ENCODE measurements at regions not wholly inside any gene's neighbourhood (a gene's known extent, or its start where the extent isn't known, plus 50 kb on each side); places are given as distances from the start of the nearest gene placed in this dataset.

DNA sequence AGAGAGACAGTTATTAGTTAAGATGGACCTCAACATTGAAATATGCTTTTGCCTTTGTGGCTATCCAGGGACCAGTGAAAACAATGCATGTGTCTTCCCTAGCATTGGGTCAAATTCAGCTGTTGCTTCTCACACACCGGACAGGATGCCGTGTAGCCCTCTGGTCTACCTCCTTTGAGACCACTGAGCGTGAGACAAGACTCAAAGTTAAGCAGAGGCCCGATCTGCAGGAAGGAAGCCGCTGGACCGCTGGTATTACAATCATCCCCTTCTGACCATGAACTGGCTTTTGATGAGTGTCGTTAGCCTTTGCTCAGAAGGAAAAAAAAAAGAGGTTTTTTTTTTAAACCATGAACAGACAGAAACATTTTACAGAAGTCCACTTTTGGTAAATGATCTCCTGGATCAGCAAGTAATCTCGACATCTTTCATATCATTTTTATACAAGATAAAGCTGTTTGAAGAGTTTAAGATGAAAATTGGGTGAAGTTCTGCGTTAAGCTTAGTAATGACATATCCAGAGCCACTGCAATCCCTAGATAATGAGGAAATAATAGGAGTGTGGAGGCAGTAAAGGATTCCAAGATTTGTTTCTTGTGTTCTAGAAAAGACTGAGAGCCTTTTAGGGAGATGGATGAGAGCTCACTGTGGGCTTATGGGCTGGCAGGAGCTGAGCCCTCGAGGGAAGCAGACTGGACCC lies 622.8 kb downstream of the QKI start:
- no peak for DNase-seq (ENCODE audit: low read depth in 2 of 2)

DNA sequence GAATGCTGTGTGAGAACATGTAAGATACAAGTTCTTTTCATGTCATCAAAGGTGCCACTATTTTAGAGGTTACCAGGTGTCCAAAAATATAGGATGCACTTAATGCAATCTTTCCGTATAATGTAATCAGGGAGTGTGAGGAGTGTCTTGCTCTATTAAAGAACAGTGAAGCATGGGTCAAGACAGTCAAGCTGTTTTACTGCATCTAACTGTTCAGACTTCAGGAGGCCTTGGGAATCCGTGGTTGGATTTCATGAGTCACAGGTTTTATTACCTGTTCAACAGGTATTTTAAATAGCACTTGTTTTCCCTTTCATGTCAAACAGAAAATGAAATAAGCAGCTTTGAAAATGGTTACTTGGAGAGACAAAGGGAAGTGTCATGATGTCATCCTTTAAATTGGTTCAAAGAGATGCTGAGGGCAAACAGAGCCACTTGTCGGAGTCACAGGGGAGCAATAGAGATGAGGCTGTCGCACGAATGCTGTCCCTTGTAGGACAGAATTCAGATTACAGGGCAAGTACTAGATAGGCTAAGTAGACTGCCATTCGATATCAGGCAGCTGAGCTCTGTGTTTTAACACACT lies 621.5 kb downstream of the QKI start:
- DNase-seq (ENCODE audit: low read depth in 2 of 2): no peak

DNA sequence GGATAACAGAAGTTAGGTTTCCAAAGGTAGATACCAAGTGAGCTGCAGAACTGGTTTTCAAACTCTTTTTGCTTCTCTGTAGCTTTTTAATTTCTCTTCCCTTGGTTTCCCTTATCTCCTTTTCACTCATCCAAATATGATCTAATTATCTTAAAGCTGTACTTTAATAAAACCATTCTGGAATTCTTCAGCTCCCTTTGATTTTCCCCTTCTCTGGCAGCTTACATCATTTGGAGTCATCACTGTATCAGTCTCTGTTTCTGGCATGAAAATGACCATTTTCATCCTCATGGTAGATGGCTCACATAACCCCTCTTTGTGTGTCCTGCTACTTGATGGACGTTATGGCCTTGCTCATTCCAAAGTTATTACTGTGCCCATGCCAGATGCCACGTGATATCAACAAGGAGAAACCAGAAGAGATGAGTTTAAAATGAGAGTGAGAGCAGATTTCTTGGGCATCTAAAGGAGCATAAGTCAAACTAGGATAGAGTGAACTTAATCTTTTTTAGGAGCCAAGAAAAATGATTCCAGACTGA lies 620.2 kb downstream of the QKI start:
- DNase-seq (ENCODE audit: low read depth in 2 of 2): no peak

DNA sequence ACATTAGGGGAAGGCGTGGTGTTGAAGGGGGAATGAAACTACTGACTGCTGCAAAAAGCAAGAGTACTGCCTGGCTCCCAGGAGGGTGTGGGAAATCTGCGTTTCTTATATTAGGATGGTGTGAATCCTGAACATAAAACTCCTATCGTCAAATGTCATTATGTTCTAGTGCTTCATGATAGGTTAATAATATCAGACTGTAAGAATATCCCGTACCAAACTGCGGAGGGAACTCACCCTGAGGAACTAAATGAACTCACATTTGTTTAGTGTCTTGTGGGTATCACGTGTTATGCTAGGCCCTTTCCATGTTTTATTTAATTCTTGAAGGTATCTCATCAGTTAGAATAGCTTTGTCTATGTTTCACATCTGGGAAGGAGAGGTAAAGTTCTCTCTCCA lies 610.7 kb downstream of the QKI start:
- DNase-seq (ENCODE audit: low read depth in 2 of 2): no peak

DNA sequence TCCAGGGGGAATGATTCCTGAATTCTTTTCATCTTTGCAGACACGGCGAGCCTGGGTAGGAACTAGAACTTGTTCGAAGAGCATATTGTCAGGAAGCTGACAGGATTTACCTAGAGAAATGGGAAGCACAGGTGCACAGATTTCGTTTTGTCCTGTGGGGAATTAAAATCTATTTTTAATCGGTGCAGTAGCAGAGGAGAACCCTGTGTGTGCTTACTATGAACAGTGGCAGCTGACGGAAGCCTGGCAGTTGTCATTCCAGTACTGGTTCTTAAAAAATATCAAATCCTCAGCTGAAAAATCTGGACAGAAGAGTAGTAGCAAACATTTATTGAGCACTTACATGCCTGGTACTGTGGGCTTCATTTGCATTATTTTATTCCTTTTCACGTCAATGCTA lies 609.0 kb downstream of the QKI start:
- DNase-seq (ENCODE audit: low read depth in 2 of 2): no peak

DNA sequence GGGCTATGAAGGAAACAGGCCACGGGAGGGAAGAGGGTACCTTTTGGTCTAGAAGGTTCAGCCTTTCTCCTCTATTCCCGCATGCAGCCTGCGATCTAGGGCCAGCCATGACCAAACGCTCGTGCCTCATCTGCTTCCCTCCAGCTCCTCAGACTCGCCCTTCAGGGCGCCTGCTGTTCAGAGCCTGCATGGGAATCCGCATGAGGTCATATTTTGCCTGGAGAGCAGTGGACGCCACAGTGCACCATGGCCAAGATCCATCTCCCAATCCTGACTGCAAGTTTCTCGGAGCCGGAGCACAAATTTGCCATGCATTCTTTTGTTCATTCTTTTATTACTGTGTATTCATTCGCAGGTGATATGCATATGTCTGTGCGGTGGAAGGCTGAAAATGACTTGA lies 608.1 kb downstream of the QKI start:
- DNase-seq (ENCODE audit: low read depth in 2 of 2): no peak

DNA sequence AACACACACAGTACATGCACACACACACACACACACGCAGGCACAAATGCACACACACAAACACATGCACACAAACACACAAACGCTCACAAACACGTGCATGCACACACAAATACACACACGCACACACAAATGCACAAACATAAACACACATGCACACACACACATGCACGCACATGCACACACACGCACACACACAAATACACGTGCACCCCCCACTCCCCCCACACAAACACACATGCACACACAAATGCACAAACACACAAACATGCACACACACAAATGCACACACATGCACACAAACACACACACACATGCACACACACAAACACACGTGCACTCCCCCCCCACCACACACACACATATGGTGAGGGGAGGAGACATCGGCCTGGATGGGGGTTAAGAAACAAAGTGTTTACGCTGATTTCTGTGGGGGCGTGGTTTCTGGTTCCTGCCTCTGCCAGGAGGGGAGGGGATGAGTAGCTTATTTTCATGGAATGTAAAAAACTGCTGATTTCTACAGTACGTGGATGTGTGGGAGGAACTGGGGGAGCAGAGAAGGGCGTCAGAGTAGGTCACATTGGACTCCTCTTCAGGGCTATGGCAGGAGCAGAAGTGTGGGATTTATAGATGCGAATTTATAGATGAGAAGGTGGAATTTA lies 607.2 kb downstream of the QKI start:
- DNase-seq (ENCODE audit: low read depth in 2 of 2): no peak

DNA sequence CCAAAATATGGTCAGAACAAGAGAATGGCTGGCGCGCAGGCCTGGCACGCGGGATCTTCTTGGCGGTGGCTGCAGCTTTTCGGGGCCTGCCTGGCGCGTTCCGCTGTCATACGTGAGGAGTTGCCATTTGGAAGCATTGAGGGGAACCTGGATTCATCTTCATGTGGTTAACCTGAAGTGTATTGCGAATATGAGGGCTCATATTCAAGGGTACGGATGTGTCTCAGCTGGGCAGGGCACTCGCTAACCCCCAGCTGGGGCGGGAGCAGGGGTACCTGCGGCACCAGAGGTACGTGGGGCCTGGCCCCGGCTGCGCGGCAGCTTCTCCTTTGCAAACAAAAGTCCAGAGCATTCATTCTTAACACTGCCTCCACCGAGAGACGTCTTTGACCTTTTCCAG lies 605.6 kb downstream of the QKI start:
- DNase-seq (ENCODE audit: low read depth in 2 of 2): no peak

DNA sequence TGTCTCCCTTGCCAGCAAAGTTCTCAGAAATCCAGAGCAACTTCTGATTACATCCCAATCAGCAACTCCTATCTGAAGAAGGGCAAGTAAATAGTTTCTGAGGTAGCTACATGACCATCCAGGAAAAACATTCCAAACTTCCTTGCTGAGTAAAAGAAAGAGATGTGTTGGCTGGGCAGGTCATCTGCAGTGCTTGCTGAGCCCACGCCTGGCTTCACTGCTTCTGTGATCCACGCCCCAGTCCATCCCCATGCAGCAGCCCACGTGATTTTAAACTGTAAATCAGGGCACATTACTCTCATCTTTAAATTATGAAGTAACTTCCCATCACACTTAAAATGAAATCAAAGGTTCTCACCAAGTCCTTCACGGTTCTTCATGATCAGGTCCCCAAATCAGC lies 603.6 kb downstream of the QKI start:
- DNase-seq (ENCODE audit: low read depth in 2 of 2): no peak

DNA sequence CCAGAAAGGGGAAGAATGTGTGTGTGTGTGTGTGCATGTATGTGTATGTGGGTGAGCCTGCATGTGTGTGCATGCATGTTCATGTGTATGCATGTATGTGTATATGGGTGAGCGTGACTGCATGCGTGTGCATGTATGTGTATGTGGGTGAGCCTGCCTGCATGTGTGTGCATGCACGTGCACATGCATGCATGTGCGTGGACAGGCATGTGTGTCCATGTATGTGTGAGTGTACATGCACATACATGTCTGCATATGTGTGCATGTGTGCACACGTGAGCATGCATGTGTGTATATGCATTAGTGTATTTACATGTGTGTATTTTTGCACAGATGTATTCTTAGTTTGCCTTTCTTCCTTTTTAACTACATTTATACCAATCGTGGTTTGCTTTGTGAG lies 601.5 kb downstream of the QKI start:
- DNase-seq (ENCODE audit: low read depth in 2 of 2): no peak

DNA sequence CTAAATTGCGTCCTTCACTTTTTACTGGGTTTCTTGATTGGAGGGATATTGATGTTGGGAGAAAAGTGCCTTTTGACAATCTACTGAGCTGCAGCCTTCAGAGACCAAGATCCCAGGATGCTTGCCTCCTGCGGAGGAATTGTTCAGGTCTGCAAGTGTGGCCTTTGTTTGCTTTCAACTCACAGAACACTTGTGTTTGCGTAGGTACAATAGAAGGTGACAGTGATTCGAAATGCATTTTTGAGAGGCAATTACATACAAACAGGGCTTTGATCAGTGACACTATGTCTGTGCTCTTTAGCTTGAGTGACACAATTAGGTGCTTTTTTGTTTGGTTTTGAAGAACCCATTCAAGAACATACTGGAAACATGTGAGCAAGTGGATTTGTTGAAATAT lies 600.6 kb downstream of the QKI start:
- no peak for DNase-seq (ENCODE audit: low read depth in 2 of 2)

DNA sequence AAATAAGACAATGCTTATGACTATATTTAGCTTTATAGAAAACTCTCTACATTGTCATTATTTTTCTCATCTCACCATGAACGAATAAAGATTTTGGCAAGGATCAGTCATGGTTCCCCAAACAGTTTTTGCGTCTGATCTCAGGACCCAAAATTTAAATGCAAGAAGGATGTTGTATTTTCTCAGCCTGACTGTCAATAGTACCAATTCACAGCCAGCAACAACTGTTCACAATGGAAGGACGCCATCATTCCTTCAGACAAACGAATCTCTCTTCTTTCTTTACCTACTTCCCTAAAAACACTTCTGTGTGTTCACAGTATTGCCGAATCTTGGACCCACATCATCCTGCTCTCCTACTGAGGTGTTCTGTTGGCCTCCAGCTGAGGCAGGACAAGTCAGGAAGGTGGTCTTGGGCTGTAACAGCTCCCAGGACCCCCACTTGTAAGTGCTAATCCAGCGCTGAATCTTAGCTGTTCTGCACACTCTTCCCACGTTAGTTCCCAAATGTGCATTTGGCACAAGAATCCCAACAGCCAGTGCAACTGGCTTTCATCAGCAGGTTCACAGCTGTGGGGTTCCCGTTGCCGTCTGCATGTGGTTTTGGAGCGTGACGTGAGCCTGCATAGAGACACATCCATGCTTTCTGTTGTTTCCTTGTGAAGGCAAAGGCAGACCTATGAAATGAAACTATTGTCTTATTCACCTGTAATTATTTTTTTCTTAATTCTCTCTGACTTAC lies 600.0 kb downstream of the QKI start:
- no peak for DNase-seq (ENCODE audit: low read depth in 2 of 2)

DNA sequence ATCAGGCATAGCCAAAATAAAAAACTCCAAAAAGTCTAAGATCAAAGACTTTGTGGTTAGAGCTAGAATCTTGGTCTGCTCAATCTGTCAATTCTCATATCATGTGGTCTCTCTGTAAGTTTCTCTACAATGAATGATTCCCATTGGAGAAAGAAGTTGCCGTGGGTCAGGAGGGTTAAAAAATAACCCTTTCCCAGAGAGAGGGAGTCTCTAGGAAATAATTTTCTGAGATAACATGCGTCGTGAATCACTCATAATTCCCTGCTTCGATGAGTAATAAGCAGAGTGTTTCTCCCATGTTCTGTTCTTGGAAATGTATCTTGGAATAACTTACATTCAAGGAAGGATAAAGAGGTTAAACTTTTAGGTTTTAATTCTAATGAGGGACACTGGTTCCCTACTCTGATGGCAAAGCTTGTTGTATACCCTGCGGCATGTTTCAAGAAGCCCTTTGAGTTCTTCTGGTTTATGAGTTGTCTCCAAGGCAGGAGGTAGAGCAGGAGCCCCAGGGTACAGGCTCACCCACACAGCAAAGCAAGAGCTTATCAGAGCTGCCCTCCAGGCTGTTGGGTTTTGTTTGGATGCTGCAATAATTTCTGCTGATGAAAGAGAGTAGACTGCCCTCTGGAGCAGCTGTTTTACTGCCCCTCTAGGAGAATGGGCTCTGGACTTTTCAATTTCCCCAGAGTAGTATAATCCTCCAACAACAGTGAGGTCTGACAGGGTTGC lies 599.1 kb downstream of the QKI start:
- no peak for DNase-seq (ENCODE audit: low read depth in 2 of 2)

DNA sequence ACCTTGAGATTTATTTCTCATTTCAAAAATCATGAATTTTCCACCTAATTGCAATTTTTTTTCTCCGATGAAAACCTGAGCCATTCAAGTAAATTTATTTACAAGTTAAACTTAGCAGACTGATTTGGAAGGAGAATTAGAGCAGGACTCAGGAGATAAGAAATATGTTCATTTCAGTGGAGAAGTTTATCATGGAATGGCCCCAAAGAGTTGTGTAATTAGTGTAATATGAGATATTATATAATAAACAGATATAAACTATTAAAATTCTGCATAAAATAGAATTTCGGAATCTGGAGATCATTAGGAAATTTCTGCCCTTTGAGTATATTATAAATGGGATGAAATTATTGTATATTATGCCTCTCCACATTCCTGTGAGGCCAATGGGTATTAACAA lies 596.8 kb downstream of the QKI start:
- DNase-seq (ENCODE audit: low read depth in 2 of 2): no peak

DNA sequence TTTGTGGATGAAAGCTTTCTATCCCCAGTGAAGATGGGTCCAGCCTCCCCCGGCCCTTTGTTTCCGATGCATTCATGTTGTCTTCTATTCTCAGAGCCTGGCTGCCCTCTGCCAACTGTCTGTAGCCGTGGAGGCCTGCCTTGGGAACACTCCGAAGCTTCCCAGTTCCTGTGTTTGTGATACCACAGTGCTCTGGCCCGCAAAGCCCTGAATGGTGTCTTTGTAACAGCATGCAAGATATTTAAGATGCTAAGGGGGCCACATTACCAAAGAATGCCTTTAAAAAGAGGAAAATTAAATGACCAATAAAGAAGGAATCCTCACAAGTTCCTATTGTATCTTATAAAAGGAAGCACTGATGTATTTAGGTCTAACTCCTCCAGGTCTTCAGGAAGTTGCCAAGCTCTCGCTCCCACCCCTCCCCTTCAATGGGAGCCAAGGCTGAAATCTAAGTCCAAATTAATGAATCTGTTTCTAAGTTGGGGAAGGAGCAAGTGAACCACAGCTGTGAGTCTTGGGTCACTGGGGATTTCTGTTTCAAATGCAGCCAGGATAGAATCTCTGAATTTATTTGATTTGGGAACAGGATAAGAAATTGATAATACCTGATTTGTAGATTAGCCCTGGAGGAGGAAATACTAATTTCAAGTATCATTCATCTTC lies 596.1 kb downstream of the QKI start:
- no peak for DNase-seq (ENCODE audit: low read depth in 2 of 2)

DNA sequence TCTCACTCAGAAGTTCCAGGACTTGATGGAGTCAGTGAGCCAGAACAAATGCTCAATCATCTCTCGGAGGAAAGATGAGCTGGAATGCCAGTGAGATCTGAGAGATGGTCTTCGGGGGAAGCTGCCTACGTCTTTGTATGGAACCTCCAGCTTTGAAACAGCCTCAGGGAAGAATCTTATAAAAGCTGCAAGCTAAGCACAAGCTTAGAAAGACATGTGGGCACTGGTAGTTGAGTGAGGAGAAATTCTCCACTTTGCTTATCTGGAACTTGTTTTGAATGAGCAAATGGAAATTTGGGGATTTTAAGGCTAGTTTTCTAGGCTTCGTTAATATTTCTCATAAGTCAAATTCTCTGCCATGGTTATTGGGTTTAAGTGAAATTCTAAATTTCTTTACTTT lies 594.4 kb downstream of the QKI start:
- DNase-seq (ENCODE audit: low read depth in 2 of 2): no peak

DNA sequence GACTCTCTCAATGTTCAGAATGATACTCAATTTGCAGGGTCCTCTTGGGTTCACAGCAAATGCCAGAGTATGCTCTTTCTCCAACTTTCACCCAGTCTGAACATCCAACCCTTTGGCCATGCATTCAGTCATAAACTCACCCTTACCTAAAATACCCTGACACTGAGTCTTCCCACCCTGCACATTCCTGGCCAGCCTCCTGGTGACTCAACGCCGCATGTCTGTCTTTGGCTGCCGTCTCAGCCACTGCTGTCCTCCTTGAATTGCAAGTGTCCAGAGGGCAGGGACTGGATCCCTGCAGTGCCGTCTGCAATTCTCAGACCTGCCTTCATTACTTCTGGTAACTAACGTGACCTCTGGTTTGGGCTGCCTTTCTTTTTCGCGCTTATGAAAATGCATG lies 593.4 kb downstream of the QKI start:
- DNase-seq (ENCODE audit: low read depth in 2 of 2): no peak

DNA sequence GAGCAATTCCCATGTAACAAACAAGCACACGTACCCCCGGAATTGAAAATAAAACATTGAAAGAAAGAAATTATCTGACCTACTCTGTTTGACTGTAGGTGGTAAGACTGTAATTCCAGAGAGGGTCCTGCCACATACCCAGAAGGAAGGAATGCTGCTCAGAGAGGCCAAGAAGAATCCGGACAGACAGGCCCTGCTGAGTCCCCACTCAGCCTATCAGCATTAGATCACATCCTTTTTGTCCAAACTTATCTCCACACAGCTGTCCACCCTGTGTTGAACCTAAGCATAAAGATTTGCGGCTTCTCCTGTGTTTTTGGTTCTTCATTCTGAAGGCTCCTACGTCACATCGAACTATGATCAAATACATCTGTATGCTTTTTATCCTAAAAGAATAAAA lies 591.9 kb downstream of the QKI start:
- DNase-seq (ENCODE audit: low read depth in 2 of 2): no peak

DNA sequence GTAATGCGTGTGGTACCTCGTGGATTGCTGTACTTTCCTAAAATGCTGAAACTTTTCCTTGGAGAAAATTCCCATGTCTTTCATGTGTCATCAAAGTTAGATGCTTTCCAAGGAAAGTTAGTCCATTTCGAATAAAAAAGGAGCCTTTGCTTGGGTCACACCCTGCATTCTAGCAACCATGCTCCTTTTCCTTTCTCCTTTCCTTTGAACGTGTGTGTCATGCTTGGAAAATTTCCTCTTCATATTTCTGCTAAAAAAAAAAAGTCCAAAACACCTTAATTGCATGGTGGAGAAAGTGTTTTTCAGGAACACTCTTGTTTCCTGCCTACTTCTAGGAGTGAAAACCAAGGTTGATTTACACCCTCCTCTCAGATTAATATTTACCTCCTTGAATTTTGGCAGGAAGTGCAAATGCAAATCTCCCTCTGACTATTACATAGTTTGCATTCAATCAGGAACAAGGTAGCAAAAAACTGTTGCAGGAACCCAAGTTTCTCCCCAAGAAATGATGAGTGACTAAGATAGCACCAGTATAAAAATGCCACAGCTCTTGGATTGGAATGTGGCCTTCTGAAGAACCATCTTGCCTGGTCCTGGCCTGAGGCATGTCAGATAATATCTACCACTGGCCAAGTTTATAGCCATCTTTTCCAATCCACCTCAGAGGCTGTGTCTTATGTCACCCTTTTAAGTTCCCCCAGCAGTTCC lies 590.6 kb downstream of the QKI start:
- DNase-seq (ENCODE audit: low read depth in 2 of 2): no peak

DNA sequence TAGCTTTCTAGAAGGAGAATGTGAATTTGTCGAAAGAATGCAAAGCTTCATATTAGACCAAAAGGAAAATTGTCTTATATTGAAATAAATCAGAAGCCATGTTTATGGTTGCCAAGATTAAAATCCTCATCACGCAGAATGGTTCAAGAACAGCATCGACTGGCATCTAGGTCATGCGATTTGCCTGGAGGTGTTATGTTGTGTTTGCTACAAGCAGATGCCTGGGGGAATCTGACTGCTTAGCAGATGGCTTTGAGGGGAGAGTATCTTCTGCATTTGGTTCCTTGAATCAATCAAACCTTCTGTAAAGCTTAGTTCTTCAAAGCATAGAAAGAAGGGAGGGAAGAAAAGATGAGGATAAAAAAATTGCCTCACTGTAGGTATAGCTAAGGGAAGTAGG lies 585.8 kb downstream of the QKI start:
- no peak for DNase-seq (ENCODE audit: low read depth in 2 of 2)
